HG02759 (cell line): ENCODE measurements at regions not wholly inside any gene's neighbourhood (a gene's known extent, or its start where the extent isn't known, plus 50 kb on each side); places are given as distances from the start of the nearest gene placed in this dataset.
A peak's percentile ranks its signal among the peaks of the same experiment; 100 is the strongest.

Experiments used
- ATAC-seq: cut with Tn5 transposase; IDR thresholded peaks from one replicate; pipeline ENCODE4 v1.9.1; 2021; ENCODE audit warnings: mild to moderate bottlenecking, moderate library complexity; ENCODE audit not compliant: unreplicated experiment

GRCh38 chr10:114767986-114768821, 53.4 kb upstream of the FHIP2A start:
- ATAC-seq = peak; percentile 44

GRCh38 chr10:114770009-114770408, 51.6 kb upstream of the FHIP2A start:
- ATAC-seq = no peak

DNA sequence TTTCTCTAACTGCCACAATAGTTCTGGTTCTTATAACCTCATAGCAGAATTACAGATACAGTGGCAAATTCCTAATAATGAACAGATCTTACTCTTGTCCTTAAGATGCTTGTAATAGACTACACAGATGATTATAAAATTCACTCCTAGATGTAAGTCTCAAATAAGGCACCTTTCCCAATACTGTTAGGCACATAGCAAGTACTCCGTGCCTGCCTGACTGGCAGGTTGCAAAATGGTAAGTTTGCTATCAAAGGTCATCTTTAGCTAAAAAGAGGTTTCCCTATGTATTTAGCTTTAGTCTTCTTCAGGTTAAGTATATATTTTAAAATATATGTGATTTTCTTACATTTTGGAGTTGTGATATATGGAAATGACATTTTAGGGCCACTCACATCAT, 50.4 kb upstream of the FHIP2A start:
- no peak for ATAC-seq

GRCh38 chr10:114771749-114772148, 49.8 kb upstream of the FHIP2A start:
- no peak for ATAC-seq
